ENCODE measurements at regions not wholly inside any gene's neighbourhood (a gene's known extent, or its start where the extent isn't known, plus 50 kb on each side); places are given as distances from the start of the nearest gene placed in this dataset.

DNA sequence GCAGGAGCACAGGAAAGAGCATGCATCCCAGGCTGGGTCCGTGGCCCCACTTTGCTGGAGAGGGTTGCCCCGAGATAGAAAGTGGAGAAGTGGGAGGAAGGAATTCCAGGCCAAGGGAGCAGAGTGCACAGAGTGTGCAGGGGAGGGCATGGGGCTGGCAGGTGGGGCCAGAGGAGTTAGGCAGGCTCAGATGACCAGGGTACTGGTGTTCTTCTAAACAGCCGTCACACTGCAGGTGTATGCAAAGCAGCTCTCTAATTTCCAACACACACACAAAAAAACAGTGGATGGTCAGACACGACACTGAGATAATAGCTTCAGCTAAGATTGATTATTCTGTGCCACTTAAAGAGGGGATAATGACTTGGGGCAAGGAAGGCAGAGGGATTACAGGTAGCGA lies 212.2 kb downstream of the MTRR start:
- H4K20me1 ChIP-seq (ENCODE audit: control insufficient read depth, extremely low read depth, insufficient read depth, low read length) = no peaks in the 10 kb centered on the region
- H3K4me2 ChIP-seq (ENCODE audit: control insufficient read depth, extremely low read depth, insufficient read depth, low read depth, low read length) = no peak overlapping the region
- no peaks in the 10 kb centered on the region for H3K27me3 ChIP-seq (ENCODE audit: control insufficient read depth, extremely low read depth, insufficient read depth, low read length)
- H3K79me2 ChIP-seq (ENCODE audit: control insufficient read depth, insufficient read depth, low read length) = no peaks in the 10 kb centered on the region
- DNase-seq (ENCODE audit: low read depth, low spot score) (no peak), FAIRE-seq (no peak)
- H3K9me1 ChIP-seq (ENCODE audit: control insufficient read depth, extremely low read depth, insufficient read depth, low read length) = no peaks in the 10 kb centered on the region
- no peak overlapping the region for H3K27ac ChIP-seq (ENCODE audit: control insufficient read depth, insufficient read depth, low read length)
- dilution Hi-C loops (cut with MboI; ENCODE audit: extremely low pct_ligation_motif_present, low sequenced_read_pairs) = no loop called here
- peaks cover 2% of the 10 kb centered on the region for H3K9me3 ChIP-seq (ENCODE audit: control insufficient read depth, low read depth, low read length)
- TF ChIP-seq, protein P1, sequence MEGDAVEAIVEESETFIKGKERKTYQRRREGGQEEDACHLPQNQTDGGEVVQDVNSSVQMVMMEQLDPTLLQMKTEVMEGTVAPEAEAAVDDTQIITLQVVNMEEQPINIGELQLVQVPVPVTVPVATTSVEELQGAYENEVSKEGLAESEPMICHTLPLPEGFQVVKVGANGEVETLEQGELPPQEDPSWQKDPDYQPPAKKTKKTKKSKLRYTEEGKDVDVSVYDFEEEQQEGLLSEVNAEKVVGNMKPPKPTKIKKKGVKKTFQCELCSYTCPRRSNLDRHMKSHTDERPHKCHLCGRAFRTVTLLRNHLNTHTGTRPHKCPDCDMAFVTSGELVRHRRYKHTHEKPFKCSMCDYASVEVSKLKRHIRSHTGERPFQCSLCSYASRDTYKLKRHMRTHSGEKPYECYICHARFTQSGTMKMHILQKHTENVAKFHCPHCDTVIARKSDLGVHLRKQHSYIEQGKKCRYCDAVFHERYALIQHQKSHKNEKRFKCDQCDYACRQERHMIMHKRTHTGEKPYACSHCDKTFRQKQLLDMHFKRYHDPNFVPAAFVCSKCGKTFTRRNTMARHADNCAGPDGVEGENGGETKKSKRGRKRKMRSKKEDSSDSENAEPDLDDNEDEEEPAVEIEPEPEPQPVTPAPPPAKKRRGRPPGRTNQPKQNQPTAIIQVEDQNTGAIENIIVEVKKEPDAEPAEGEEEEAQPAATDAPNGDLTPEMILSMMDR (optimal IDR thresholded peaks at IDR 0.05 in 1 of 3, IDR thresholded peaks at IDR 0.05 in 1 of 3, conservative IDR thresholded peaks at IDR 0.05 in 1 of 3; ENCODE audit: extremely low read depth in 1 of 3, insufficient read depth in 2 of 3, low read length in 3 of 3) = no peak
- TF ChIP-seq EZH2 (IDR thresholded peaks at IDR 0.05; ENCODE audit: low read length) = no peak
- no peak overlapping the region for H2AFZ ChIP-seq (ENCODE audit: control insufficient read depth, low read length)
- H3K36me3 ChIP-seq (ENCODE audit: control insufficient read depth in 2 of 2, extremely low read depth in 1 of 2, insufficient read depth in 2 of 2, low read length in 2 of 2) = no peaks in the 10 kb centered on the region
- H3K9ac ChIP-seq (ENCODE audit: control insufficient read depth, extremely low read depth, insufficient read depth, low read length) = no peak overlapping the region
- H3K4me1 ChIP-seq (ENCODE audit: control insufficient read depth, extremely low read depth, insufficient read depth, low read length) = no peaks in the 10 kb centered on the region
- no peak overlapping the region for H3K4me3 ChIP-seq (ENCODE audit: control insufficient read depth in 2 of 3, extremely low read depth in 1 of 3, insufficient read depth in 2 of 3, low read depth in 1 of 3, low read length in 3 of 3)

DNA sequence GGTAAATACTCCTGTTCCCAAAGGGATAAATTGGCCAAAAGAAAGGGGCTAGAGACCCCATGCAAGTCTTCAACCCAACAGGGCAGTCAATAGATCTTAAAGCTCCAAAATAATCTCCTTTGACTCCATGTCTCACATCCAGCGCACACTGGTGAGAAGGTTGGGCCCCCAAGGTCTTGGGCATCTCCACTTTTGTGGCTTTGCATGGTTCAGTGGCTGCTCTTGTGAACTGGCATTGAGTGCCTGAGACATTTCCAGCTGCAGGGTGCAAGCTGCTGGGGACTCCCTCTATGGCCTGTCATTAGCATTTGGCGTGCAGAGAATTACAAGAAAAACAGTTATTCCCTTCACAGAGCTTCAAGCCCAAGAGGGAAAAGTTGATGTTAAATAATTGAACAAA lies 224.7 kb downstream of the MTRR start:
- H2AFZ ChIP-seq (ENCODE audit: control insufficient read depth, low read length) = no peak overlapping the region
- no peak overlapping the region for H3K4me2 ChIP-seq (ENCODE audit: control insufficient read depth, extremely low read depth, insufficient read depth, low read depth, low read length)
- no peaks in the 10 kb centered on the region for H3K9me1 ChIP-seq (ENCODE audit: control insufficient read depth, extremely low read depth, insufficient read depth, low read length)
- FAIRE-seq (no peak), DNase-seq (ENCODE audit: low read depth, low spot score) (no peak)
- no peaks in the 10 kb centered on the region for H3K79me2 ChIP-seq (ENCODE audit: control insufficient read depth, insufficient read depth, low read length)
- no peaks in the 10 kb centered on the region for H3K4me1 ChIP-seq (ENCODE audit: control insufficient read depth, extremely low read depth, insufficient read depth, low read length)
- no peaks in the 10 kb centered on the region for H4K20me1 ChIP-seq (ENCODE audit: control insufficient read depth, extremely low read depth, insufficient read depth, low read length)
- no peak overlapping the region for H3K9ac ChIP-seq (ENCODE audit: control insufficient read depth, extremely low read depth, insufficient read depth, low read length)
- no peaks in the 10 kb centered on the region for H3K27me3 ChIP-seq (ENCODE audit: control insufficient read depth, extremely low read depth, insufficient read depth, low read length)
- dilution Hi-C loops (cut with MboI; ENCODE audit: extremely low pct_ligation_motif_present, low sequenced_read_pairs) = no loop called here
- no peaks in the 10 kb centered on the region for H3K36me3 ChIP-seq (ENCODE audit: control insufficient read depth in 2 of 2, extremely low read depth in 1 of 2, insufficient read depth in 2 of 2, low read length in 2 of 2)
- no peaks in the 10 kb centered on the region for H3K9me3 ChIP-seq (ENCODE audit: control insufficient read depth, low read depth, low read length)
- no peak for TF ChIP-seq EZH2 (IDR thresholded peaks at IDR 0.05; ENCODE audit: low read length)
- TF ChIP-seq, protein P1 (optimal IDR thresholded peaks at IDR 0.05 in 1 of 3, IDR thresholded peaks at IDR 0.05 in 1 of 3, conservative IDR thresholded peaks at IDR 0.05 in 1 of 3; ENCODE audit: extremely low read depth in 1 of 3, insufficient read depth in 2 of 3, low read length in 3 of 3) = no peak
- no peak overlapping the region for H3K27ac ChIP-seq (ENCODE audit: control insufficient read depth, insufficient read depth, low read length)
- no peak overlapping the region for H3K4me3 ChIP-seq (ENCODE audit: control insufficient read depth in 2 of 3, extremely low read depth in 1 of 3, insufficient read depth in 2 of 3, low read depth in 1 of 3, low read length in 3 of 3)

All from keratinocyte (primary cell).